ENCODE measurements at regions not wholly inside any gene's neighbourhood (a gene's known extent, or its start where the extent isn't known, plus 50 kb on each side); places are given as distances from the start of the nearest gene placed in this dataset.

DNA sequence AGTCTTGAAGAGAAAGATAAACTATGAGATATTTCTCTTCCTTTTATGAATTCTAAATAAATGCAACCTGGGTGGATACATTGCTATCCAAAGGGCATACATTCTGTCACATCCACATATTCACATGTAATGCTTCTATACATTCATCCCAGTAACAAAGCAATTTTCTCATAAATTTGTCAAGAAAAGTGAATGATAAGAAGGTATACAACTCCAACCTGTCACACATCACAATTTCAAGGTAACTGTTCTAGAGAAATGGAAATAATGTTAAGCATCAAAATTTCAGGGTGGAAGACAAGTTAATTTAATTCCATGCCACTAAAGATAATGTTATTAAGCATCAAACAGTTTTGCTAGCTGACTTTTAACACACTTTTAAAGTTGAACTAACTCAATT is 212.9 kb downstream of the SYT10 start:
- TF ChIP-seq, protein P1, sequence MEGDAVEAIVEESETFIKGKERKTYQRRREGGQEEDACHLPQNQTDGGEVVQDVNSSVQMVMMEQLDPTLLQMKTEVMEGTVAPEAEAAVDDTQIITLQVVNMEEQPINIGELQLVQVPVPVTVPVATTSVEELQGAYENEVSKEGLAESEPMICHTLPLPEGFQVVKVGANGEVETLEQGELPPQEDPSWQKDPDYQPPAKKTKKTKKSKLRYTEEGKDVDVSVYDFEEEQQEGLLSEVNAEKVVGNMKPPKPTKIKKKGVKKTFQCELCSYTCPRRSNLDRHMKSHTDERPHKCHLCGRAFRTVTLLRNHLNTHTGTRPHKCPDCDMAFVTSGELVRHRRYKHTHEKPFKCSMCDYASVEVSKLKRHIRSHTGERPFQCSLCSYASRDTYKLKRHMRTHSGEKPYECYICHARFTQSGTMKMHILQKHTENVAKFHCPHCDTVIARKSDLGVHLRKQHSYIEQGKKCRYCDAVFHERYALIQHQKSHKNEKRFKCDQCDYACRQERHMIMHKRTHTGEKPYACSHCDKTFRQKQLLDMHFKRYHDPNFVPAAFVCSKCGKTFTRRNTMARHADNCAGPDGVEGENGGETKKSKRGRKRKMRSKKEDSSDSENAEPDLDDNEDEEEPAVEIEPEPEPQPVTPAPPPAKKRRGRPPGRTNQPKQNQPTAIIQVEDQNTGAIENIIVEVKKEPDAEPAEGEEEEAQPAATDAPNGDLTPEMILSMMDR (conservative IDR thresholded peaks at IDR 0.05; ENCODE audit: low read length), result no peak
- TF ChIP-seq EZH2phosphoT487 (IDR thresholded peaks at IDR 0.05; ENCODE audit: borderline replicate concordance, low read depth, low read length), result no peak
